GM19452 (cell line): ENCODE measurements at regions not wholly inside any gene's neighbourhood (a gene's known extent, or its start where the extent isn't known, plus 50 kb on each side); places are given as distances from the start of the nearest gene placed in this dataset.
"Not testable (repeated sequence)": the region's sequence is repeated elsewhere in the genome, so short reads cannot be mapped to it uniquely, and the experiment has no call there.

Experiments used
- ATAC-seq: cut with Tn5 transposase; IDR thresholded peaks from one replicate; pipeline ENCODE4 v1.9.1; 2021; ENCODE audit not compliant: unreplicated experiment

DNA sequence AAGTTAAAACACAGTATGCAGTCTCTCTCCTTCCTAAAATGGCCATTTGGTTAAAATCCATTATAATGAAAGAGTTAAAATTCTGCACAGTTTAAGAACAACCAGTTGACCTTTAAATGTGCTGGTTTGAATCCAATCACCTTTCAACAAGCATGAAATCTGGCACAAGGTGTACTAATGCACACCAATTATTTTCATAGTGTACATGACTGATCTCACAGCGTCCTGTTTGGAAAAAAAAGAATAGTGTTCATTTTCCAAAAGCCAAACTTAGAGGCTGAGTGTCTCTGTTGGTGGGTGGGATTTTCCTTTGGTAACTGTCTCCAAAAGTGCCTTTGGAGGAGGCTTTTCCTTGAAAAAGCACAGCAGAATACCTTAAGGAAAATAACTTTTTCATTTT, 180.6 kb downstream of the DEPDC1B start:
- no peak for ATAC-seq

DNA sequence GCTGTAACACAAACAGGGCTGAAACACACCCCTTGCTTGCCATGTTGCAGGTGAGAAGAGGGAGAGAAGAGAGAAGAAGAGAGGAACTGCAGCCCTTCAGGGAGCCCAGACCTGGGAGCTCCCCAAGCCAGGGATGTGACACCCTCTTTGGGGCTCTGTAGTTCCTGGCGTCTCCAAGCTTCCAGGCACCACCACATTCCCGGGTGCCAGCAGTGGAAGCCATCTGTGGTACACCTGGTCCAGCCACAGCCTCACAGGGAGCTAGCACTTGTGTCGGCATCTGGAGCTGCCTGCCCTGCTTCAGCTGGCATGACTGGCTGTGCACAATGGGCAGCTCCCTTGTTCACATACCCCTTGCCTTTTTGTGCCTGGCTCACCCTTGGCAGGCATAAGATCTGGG, 182.1 kb downstream of the DEPDC1B start:
- no peak for ATAC-seq

DNA sequence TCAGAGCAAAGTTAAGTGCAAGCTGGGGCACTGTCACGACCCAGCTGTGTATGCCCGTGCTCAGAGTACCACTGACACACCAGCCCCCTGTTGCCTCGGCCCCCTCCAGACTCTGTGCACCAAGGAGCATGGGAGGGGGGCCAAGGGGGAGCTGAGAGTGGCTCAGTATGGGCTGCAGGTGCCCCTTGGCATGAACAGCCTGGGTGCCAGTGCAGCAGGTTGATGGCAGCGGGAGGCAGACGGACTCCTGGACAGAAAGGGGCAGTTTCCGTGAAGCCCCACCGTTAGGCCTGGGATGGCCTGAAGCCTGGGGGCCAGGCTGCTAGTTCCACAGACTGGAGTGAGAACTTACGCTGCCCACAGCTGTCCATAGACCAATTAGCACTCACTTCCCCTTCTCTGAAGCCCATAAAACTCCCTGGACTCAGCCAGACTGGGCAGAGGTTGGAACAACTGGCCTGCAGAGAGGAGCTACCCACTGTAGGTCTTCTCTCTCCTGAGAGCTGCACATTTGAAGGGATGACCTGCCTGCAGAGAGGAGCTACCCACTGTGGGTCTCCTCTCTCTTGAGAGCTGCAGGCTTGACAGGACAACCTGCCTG, 182.8 kb downstream of the DEPDC1B start:
- ATAC-seq, result no peak

DNA sequence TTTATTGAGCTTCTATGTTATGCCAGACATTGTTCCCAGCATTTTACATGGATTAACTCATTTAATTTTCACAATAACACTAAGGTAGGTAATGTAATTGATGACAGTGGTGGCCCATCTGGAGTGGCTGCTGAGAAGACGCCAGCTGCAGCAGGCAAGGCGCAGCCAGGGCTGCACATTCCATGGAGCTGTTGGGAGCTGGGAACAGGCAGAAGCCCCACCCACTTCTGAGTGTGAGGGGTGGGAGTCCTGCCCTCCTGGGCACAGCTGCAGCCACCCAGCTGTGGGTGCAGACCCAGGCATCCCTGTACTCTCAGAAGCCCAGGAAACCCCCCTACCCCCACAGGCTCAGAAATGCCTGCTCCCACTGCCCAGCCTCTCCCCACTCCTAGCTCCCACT, 183.3 kb downstream of the DEPDC1B start:
- no peak for ATAC-seq

DNA sequence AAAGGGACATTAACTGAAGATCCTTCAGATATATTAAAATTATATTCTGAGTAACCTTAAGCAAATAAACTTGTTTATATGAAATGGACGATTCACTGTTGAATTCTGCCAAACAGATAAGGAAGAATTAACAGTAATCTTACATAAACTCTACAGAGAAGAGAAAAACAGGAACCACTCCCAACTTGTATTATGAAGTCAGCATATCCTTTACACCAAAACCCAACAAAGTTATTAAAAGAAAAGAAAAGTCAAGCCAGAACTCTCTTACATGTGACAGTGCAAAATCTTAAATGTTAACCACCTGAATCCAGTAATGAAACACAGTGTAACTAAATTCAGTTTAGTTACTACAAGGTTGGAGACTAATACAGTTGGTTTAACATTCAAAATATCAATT, 185.8 kb downstream of the DEPDC1B start:
- no peak for ATAC-seq

DNA sequence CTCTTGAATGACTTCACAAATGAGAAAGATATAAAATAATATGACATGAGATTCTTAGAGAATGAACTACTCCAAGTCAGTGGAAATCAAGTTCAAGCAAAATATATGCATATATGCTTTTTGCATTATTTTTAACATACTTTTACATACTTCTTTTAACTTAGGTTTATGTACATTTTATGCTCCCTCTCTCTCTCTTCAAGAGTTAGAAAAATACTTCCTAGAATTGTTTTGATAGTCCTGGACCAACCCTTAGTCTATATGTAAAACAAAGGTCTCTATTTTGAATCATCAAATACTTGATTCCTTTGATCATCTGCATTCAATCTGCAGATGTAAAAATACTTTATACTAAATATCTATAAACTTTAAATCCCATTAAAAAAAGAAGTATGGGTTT, 187.8 kb downstream of the DEPDC1B start:
- ATAC-seq, result no peak

DNA sequence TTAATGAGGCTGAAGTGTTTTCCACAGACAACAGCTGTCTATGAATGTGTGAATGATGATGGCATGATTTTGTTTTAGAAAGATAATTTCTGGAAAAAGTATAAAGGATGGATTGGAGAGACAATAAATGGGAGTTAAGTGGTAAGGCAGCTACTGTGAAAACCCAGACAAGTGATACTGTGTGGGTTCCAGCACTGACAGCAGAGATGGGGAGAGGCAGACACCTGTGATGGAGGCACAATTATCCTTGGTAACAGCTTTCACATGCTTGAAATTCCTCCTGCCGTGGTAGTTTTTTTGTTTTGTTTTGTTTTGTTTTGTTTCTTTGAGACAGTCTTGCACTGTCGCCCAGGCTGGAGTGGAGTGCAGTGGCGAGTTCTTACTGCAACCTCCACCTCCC, 189.3 kb downstream of the DEPDC1B start:
- no peak for ATAC-seq

DNA sequence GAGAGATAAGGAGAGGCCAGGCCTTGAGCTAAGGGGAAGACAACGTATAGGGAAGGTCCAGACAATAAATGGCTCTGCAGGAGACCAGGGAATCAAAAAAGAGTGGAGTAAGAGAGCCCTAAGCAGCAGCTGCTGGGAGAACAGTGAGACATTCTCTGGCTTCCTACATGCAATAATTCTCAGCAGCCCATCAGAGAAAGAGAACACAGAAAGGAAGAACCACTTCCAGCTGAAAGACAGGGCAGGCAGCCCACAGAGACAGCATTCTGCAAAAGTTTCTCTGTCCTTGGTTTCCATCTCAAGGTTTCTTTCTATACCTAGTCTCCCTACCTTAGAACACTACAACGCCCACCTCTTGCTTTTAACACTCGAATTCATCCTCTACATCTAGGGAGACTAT, 189.9 kb downstream of the DEPDC1B start:
- ATAC-seq, result no peak

DNA sequence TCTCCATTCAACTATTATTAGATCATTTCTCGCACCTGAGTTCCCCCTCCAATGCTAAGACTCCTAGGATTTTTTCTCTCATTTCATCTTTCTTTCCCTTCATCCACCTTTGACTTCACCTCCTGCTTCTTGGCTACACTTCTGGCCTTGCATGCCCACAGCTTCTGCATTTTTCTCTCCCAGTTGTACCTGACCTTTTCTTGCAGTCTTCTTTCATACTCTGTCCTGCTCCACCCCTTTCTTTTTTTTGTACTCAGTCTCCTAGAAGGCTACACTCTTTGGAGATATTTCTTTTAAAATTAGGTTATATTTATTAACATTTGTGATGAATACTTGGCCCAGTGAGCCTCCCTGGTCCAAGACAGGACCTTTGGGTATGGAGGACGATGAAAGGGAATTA, 190.4 kb downstream of the DEPDC1B start:
- no peak for ATAC-seq

DNA sequence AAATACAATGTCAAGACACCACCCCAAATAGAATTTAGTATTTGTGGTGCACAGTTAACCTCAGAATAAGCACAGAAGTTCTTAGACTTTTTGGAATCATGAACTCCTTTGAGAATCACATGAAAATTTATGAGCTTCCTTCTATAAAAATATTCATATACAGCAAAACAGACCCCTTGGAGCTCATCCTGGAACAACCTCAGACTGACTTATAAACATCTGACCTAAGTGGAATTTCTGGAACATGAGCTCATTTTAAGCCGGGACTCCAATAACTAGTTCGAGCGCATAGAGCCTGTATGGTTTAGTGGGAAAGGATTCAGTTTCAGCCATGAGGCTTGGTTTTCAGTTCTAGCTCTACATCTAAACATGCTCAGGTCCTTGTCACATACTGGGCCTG, 192.3 kb downstream of the DEPDC1B start:
- no peak for ATAC-seq

DNA sequence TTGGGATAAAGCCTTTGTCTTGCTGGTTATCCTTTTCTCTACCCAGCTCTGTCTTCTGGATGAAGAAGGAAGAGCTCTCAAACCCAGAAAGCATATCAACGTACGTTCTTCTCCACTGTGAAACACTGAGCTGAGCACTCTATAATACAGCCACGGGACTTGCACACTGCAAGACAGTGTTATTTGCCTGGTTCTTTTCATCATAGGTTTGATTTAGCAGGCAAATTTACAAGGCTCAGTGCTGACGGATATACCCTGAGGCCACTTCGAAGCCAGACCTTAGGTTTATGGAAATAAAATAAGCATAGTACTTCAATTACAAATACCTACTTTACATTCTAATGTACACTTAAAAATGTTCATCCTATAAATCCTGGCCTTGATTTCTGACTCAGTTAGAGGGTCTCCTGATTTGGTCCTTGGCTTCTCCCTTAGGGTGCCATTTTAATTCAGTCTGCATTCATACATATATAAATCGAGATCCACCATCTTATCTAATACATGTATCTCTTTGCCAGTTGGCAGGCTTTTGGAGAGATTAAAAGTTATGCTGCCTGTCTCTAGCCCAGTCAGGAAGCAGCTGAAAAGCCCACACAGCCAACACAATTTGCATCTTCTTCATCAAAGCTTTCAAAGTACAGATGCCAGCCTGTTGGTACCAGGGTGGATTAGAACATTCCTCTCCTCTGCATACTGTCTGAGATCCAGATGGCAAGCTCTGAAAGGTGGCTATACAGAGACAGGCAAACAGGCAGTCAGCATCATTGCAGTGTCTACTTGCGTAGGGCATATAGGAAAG, 194.4 kb downstream of the DEPDC1B start:
- no peak for ATAC-seq

DNA sequence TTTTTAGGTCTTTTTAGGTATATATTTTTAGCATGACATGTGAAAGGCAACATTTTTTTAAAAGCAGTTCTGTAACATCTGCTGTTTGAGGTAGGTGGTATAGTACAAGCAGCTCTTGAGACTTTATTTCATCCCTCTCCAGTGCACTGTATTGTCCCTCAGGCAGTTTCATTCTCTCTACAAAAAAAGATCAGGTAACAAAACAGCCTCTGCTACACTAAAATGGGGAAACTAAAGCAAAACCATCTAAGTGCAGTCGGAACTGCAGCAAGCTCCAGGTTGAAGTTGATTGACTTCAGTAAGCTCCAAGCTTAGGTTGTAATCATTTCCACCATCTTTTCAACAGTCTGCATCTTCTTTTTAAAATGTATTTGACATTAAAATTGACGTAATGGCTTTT, 195.6 kb downstream of the DEPDC1B start:
- ATAC-seq, result peak; percentile 50

DNA sequence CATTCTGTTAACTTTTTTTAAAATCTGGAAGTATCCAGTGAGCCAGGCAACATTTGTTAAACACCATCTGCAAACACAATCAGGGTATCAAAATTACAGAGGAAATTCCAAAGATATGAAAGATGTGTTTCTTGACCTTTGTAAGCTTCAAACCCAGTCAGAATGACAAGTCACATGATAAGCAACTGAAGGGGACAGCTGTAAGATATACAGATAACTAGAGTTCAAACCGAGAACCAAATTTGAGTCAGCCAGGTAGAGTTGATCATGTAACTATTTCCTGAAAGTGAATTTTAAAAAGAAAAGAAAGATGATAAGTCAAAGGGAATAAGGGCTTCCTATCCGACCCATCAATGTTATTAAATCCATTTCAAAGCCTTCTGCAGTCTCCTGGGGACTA, 196.2 kb downstream of the DEPDC1B start:
- ATAC-seq, result peak; percentile 81

DNA sequence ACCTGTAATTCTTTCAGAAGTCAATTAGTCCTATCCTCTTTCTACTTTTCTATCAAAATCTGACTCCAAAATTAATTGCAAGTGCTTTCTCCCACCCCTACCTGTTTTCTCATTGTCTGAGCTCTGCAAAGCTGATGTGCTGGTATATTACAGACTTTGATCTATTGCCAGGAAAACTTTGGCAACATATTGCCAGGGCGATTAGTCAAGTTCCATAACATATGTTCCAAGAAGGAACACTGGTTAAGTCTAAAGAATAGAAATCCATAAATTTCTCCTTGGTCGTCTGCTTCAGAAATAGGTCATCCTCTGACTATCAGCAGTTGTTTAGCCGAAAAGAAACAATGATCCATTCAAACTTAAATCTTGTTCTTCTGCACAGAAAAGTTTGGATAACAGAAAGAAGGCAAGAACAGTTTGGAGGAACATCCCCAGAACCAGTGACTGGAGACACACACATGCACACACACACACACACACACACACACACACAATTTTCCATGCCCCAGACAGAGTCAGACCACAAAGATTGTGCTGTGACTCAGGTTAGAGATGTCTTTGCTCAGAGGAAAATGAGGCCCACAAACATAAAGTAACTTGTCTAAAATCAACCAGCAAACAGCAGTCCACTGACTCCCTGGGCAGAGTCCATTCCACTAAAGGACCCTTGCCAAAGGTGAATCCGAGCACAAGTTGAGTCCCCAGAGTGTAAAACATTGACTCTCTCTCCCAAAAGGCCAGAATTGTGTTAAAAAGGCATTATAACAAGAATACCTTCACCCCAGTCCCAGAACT, 202.1 kb downstream of the DEPDC1B start:
- no peak for ATAC-seq

DNA sequence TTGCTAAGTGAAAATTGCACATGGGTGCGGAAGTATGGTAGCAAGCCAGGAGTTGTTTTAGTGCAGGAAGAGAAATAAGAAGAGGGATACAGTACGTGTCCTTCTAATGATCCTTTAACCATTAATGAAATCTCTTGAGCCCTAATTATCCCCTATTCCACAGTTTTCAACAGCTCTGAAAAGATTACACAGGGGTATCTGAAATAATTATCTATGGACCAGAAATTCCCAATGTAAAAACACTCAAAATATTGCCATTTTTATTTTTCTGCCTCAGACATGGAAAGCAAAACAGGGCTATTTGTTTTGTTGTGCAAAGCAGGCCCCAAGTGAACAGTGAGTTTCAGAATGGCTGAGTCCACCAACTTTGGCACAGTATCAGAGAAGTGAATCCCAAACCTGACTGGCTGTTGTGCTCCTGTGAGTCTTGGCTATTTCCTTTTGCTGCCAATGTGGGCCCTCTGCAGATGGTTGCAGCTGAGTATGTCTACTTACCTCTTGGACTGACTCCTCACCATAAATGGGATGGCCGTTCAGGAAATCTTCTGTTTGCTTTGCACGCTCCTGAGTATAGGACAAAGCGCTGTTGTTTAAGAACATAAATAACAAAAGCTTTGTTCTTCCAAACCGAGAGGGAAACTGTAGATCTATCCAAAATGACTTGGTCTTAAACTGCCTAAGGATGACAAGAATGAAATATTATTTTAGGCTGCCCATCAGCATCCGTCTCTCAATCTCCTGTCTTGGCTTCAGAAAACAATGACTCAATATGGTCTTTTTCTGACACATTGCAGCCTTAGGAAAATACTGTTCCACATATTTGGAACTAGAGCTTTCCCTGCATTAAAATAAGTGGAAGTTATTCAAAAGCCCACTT, 204.1 kb downstream of the DEPDC1B start:
- ATAC-seq, result no peak

DNA sequence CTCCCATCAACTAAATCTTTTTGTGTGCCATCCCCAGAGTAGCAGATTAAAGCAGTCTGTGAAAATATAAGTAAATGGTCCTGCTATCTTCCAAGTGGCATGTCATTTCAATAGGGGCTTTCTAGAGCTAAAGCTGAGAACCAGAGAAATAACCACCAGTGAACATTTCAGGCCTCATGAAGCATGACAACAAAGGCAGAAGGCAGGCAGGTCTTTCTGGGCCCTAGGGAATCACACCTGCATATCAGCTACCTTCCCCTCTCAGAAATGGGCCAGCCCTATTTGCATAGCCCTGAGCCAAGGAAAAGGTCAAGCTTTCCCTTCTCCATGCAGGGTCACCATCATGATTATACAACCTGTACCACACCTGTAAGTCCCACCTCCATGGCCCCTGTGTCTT, 205.3 kb downstream of the DEPDC1B start:
- no peak for ATAC-seq

DNA sequence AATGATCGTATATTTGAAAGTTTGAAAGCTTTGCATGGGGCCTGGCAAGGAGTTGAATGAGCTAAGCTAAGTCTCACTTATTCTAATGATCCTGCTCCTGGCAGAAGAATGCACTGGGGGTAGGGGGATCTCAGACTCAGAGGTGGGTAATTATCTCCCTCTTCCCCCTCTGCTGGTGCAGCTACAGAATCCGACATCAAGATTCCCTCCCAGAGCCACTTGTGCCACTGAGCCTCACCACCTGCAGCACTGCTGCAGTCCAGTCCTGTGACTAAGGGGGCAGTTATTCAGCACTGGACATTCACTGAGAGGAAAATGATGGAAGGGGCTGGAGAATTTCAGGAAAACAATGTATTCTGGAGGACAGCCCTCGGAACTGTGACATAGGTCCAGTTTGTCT, 205.8 kb downstream of the DEPDC1B start:
- ATAC-seq, result no peak

DNA sequence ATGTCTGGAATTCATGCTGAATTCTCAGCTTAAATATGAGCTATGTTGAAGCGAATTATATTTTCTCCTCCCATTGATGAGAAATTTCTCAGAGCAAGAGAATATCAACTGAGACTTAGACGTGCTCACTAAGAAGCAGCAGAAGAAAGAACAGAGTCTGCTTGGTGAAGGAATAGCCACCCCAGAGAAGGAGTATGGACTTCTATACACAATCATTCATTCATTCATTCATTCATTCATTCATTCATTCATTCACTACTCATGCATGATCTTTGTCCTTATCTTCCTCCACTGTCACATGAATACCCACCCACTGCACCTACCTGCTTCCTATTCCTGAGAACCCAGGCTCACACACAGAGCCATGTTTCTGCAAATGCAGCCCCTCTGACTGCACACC, 206.6 kb downstream of the DEPDC1B start:
- ATAC-seq, result no peak

DNA sequence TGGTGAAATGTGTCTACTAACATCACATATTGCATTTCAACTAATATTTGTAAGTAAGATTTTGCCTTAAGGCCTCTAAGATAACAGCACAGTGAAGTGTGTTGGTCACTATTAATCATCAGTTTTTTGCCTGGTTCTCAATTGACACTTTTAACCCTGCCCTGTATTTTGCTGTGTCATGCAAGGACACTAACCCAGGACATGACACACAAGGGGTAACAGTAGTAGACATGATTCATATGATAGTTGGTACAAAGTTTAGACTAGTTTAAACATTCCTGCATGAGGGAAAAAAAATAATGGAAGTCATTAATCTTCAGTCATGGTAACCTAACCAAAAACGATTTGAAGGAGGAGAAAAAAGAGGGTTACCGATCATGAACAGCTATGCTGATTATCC, 207.0 kb downstream of the DEPDC1B start:
- no peak for ATAC-seq

DNA sequence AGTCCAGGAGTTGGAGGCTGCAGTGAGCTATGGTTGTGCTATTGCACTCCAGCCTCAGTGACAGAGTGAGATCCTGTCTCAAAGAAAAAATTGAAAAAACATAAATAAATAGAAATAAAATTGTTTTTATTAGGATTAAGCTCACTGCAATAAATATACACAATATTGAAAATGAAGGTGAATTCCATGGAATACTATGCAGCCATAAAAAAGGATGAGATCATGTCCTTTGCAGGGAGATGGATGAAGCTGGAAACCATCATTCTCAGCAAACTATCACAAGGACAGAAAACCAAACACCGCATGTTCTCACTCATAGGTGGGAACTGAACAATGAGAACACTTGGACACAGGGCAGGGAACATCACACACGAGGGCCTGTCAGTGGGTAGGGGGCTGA, 207.6 kb downstream of the DEPDC1B start:
- ATAC-seq, result not testable (repeated sequence)

DNA sequence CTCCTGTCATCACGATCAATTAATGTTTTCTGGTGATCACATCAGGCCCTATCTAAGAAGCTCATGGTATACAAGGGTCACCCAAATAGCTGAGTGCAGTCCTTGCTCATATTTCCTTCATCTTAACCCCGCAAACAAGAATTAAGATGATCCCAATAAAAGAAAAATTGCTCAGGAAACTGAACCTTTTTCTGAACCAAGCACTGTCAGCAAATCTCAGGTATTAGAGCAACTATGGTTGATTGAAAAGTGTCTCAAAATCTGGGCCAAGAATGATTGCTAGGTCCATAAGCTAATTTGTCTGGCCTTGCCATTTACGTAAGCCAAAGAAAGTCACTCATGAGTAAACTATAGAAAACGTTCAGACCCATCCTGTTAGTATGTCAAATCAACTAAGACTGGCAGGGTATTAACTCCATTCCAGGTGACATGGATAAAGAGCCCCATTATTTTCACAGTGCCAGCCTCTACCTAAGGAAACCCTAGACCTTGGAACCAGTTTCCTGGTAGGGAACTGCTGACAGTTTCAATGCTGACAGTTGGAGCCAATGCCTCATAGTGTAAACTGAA, 209.3 kb downstream of the DEPDC1B start:
- no peak for ATAC-seq
